DMS153 (cell line): ENCODE measurements at regions not wholly inside any gene's neighbourhood (a gene's known extent, or its start where the extent isn't known, plus 50 kb on each side); places are given as distances from the start of the nearest gene placed in this dataset.

Experiments used
- DNase-seq: peaks from one replicate; lab custom pipeline; 2025; lab: John Stamatoyannopoulos, UW

DNA sequence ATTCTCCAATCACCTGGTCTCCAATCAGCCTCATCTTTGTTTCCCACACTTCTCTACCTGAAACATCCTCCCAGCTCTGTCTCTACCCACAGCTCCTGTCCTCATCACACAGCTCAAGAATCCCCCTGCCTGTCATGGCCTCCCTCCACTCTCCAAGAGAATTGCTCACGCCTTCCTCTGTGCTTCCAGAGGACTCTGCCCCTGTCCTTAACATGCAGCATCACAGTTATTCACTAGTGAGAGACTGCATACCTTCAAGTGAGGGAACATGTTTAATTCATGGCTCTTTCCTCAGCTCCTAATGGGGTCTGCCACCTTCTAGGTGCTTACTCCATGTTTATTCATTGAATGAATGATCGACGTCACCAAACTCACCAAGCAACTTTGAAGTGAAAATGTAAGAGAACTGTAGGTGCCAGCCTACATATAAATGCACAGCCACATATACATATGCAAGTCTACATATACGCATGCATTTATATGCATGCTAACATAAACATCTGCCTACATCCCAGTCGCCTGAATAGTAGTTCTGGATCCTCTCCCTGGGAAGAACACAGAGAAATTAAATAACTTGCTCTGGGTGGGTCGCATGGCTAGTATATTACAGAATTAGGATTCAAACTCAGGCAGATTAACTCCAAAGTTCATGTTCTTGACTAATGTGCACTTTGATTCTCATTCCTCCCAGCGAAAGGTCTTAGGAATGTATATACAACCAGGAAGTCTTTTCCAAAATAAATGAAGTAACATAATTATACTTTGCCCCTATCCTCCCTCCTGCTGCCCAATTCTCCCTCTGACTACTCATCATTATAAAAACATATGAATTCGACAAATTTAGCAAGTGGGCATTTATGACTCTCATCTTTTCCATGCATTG, 295.6 kb downstream of the MAFB start:
- DNase-seq = no peak

DNA sequence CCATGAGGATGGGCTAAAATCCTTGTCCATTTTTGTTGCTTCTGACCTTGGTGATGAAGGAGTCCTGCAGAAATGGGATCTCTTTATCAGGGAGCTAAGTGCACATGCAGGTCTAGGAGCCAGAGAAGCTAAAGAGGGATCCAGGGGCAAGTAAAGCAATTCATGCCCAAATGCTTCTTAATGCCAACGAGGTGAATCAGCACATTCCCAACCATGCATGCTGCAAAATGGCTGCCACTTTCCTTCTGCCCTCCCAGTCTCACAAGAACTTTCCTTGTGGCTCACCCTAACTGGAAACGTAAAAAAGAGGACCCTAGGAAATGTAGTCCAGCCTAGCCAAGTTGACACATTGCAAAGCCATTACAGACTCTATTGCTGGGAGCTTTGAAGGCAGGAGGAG, 298.4 kb downstream of the MAFB start:
- no peak for DNase-seq

DNA sequence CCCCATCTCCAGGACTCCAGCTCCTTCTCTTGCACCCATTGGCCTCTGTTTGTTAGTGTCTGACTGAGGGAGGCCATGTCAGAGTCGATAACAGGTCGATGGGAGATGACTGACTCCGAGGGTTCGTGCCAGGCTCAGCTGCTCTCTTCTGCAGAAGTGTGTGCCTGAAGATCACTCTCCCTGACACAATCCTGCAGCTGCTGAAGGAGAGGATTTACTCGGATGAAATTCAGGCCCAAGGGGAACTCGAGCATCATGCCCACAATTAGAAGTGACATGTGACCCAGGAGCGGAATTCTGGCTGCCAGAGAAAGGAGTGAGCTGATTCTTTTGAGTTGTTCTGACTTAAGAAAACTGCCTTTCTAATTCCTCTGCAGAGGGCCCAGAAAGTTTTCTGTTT, 318.2 kb downstream of the MAFB start:
- no peak for DNase-seq

DNA sequence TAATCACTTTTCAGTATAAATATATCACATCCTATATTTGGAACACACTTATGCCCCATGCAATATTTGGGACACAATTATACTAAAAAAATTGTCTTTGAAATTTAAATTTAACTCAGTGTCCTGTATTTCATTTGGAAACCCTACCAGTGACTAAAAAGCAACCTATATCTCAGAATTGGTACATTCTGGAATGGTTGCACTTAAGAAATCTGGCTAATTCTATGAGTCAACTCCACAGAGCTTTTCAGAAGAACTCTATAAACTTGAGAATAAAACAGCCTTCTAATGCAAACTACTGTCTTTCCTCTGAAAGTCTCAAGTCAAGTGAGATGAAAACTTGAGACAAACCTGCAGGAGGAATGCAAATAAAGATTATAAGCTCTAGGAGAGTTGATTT, 320.2 kb downstream of the MAFB start:
- DNase-seq = no peak

DNA sequence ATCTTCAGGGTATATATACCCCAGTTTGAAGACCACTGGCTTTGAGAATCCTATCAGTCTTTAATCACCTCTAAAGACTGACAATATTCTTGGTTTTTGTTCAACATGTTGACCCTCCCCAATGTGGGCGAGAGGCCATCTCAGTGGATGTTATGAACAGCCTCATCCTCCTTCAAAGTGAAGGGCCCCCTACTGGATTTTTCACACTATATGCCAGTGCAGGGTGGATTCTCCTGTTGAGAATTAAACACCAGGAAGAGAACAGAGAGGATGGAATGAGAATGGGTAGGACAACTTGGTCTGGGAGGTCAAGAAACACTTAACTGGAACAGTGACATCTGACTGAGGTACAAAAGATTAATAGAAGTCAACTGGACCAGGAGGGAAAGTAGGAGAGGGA, 327.1 kb downstream of the MAFB start:
- DNase-seq = no peak

DNA sequence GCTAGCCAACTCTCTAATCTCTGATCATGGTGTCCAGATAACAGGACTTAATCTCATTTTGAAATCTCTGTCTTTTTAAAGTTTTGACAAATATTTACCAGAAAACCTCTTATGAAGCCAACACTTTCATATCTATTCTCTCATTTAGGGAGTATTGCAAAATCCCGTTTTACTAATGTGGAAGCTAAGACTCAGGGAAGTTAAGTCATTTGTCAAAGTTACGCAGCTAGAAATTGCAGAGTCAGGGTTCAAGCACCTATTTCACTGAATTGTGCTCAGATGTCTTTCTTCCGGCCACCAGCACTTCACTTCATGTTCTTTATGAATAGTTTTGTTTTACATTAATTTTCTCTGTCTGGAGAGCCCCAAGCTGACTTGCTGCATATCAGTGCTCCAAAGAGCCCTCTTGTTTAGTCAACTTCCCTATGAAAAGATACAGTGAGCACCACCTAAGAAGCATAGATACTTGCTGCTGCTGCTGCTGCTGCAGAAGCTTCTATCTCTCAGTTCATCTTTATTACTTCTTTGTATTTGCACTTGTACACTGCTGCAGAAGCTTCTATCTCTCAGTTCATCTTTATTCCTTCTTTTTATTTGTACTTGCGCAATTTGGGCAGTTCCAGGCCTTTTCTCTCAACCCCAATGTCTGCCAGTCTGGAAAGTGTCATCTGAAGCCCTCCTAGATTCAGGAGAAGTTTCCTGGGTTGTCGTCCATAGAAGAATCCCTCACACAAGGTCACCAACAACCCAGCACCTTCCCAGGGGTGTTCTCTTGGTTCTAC, 329.7 kb downstream of the MAFB start:
- no peak for DNase-seq

DNA sequence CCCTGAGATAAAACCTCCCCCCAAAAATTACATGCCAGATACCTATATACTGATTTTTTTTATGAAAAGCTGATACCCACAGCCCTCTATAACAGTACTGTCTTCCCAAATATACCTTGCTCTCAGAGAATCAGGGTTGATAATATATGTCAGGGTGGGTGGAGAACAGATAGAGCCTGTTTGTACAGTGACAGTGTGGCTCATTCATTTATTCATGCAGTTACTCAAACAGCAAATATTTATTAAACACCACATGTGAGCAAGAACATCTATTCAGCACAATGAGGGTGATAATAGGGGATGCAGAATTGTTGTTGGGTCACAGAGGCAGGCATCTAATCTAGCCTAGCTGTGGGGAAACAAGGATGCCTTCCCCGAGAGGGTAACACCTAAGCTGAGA, 334.2 kb downstream of the MAFB start:
- no peak for DNase-seq

DNA sequence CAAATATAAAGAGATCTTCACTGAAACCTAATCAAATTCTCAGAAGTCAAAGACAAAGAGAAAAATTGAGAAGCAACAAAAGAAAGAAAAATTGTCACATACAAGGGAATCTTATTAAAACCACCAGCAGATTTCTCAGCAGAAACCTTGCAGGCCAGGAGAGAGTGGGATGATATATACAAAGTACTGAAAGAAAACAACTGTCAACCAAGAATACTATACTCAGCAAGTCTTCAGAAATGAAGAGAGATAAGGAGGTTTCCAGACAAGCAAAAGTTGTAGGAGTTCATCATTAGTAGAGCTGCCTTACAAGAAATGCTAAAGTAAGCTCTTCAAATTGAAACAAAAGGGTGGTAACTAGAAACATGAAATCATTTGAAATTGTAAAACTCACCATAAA, 345.6 kb downstream of the MAFB start:
- DNase-seq = no peak

DNA sequence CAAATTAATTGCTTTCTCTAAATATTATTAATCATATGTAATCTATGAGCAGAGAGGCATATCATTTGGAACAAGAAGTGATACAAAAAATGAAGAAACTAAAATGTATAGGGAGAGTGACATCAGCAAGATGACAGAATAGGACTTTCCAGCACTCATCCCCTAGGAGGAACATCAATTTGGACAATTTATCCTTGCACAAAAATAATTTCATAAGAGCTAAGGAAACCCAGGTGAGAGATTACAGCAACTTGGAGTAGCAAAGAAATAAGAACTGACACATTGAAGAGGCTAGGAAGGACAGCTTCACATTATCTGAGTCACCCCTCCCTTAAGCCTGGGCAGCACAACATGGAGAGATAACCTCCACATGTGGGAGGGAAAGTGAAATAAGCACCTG, 347.5 kb downstream of the MAFB start:
- no peak for DNase-seq

DNA sequence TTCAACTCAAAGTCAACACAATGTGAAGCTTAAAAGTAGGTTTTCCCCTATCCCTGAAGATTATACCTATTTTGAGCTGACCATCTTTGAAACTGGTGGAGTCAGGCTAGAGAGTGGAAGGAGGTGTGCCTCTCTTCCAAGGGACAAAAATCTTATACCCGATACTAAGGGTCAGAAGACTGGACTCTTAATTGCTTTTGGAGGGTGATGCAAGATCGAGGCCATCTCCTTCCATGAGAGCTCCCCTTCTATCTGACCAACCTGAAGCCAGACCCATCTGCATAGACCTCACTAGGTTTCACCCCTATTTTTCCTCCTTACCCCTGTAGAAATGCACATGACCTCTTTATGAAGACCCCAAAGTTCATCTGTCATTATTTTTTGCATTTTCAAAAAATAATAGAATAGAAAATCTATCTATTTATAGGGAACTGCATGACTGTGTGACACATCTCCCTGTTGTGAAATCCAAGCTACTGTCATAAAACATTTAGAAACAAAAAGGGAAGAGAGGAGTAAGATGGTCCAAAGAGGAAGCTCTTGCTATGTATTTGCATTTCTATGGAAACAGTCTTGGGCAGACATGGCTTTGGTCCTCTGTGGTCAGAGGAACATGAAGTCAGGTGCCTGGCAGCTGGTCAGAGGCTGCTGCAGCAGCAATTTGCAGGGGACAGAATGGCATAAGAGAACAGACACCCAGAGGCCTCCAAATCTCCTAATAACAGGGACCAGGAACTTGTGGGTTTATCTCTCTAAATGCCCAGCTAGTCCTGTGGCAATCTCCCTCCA, 349.2 kb downstream of the MAFB start:
- DNase-seq = no peak

DNA sequence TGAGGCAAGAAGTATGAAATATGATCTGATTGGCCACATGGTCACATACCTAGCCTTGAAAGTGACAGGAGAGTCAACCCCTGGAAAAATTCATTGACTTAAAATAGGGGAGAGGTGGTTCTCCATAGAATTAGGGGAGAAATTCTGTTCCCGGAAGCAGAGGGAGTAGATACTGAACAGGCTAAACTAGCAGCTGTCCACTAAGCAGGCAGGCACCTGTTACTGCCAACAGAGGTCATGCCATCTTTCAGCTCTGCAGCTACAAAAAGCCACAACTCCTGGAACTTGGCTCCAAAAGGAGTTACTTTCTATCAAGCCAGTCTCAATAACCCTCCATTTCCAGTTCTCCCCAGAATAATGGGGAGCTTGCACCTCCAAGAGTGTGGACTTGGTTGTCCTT, 352.5 kb downstream of the MAFB start:
- DNase-seq = no peak

DNA sequence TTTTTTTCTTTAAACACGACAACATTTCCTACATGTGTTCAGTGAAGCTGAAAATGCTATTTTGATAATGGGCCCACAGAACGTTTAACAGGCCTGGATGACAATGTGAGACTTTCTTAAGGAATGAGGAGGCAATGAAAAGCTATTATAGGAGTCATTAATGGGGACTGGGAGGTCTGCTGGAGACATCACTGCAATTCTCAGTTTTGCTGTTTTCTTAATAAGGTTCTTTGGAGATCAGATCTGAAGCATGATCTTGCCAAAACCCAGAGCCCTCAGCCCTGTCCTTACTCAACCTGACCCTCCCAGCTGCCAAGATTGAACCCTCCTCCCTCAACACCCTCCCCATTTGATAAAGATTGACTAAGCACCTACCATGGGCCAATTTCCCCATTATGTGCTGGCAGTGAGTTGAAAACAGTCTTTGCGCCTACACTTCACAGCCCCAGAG, 353.1 kb downstream of the MAFB start:
- DNase-seq = no peak

DNA sequence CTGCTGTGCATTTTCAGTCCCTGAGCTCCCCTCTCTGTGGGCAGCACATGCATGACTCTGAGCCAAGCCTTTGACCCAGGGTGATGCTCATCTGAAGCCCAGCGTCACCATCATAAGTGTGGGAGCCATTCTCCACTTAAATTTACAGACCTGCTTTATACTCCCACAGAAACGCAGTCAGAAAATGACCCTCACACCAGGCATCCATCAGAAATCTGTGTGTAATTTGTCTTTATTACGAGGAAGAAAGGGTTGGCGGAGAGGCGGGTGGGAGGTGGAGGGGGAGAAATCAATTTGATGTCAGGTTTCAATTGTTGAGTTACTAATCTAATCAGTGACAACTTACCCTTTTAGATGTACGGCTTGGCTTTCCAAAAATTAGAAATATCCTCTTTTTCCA, 353.6 kb downstream of the MAFB start:
- no peak for DNase-seq

DNA sequence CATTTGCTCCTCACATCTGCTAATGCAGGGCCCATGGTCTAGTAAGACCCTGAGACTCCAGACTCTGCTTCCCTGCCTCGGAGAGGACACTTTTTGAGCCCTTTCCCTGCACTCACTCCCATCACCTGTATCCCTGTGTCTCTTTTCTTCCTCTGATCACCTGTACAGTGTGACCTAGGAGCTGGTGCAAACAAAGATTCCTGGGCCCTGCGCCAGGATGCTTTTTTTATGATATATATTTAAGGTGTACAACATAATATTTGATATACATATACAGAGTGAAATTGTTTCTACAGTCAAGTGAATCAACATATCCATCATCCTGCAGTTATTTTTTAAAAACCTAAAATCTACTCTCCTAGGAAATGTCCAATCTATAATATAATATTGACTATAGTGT, 355.4 kb downstream of the MAFB start:
- no peak for DNase-seq

DNA sequence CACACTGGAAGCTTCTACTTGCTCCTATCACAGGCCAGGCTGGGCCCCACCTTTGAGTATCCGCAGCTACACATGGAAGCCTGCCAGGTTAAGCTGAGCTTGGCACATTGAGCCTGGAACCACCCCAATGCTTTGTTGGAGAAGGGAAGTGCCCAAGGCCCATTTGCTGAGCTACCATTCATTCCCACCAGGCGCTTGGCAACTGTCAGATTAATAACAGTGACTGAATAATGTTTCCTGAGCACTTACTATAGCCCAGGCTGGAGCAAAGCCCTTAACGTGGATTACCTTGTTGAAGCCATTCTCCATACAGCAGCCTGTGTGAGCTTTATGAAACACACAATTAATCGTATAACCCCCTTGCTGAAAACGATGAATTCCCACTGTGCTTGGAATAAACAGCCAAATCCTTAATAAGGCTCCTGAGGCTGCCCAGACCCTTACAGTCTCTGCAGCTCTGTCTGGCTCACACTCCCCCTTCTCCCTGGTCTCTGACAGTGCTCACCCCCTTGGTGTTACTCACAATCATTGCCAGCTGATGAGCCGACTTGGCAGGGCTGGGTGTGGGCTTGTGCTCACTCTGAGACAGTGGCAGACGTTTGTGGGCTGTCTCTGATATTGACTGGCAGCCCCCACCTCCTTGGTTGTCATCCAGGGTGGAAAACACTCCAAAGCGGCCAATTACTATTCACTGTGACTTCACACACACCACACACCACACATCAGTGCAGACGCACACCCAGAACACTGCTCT, 357.1 kb downstream of the MAFB start:
- no peak for DNase-seq

DNA sequence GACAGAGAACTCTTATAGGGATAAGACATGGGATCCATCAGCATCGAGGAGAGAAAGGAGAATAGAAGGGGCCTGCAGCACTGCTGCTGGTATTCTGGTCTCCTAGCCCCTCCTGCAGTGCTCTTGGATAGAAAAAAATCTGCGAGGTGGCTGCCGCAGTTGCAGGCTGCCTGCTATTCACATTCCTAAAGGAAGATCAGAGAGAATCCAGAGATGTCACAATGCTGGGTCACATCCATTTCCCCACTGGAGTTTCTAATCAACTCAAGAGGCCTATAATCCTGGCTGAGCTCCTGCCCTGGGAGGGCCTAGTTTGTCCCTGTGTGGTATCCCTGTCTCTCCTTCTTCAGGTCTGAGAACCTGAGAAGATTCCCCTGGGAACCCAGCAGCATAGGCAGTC, 357.8 kb downstream of the MAFB start:
- no peak for DNase-seq

DNA sequence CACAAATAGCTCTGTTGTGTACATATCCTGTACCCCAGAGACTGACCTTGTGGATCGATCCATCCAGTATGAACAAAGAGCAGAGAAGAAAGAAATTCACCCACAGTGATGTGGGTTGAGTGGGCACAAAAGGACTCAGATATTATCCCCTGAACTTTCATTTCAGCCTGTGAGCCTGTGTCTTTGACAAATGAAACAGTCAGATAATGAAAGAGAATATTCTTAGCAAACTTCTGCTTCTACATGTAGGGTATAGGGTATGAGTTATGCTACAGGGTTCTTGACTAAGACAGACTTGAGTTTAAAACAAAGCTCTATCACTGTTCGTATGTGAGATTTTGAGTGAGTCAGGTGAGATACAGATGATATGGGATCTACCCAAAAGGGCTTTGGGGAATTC, 359.7 kb downstream of the MAFB start:
- no peak for DNase-seq

DNA sequence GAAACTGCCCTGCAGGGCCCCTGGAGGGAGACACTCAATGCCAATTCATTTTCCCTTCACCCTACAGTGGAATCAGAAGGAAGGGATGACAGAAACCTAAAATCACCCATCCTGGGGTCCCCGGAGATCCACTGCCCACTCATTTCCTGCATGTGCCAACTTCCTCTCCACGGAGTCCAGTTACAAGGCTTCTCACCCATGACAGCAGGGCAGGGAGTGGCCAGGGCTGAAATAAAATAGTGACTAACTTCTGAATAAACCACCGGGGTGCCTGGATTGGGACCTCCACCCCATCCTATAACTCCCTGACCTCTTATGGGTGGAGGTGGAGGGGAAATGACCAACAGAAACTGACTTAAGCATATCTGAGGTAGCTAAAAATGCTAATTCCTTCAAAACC, 362.3 kb downstream of the MAFB start:
- no peak for DNase-seq

DNA sequence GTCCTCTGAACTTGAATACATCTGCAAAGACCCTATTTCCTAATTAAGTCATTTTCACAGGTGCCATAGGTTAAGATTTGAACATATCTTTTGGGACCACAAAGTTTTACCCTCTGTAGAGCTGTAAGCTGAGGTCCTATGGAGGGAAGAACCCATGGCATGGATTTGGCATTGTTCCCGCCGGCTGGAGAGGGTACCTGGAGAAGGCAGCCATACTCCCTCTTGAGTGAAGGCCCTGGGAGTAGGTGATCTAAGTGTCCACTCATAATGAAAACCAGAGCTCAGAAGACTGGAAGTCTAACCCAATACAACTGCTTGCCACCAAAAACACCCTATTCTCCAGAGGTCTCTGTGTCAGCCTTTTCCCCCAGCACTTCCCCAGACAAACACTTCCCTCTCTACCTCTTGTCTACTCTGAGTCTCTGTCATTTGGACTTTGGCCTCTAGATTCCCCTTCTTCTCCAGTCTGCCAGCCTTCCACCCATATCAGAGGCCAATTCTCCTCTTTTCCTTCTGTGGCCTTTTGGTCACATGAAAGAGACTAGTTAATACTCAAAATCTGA, 363.9 kb downstream of the MAFB start:
- no peak for DNase-seq

DNA sequence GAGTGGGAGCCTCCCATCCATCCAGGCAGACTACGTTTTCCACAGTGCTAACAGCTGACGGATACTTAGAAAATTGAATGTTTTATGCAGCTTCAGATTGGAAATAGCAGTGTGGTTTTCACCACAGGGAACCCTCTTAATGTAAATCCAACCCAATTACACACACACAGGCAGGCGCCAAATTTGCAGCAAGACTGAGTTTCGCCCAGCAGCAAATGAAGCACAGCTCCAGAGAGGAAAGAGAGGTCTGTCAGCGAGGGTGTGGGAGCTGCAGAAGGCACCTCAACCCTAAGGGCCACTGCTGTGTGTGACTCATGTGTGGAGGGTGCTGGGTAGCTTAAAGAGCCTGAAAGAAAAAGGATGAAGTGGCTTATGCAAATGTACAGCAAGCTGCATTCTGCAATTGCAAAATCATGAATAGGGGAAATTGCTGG, 365.7 kb downstream of the MAFB start:
- DNase-seq = no peak

DNA sequence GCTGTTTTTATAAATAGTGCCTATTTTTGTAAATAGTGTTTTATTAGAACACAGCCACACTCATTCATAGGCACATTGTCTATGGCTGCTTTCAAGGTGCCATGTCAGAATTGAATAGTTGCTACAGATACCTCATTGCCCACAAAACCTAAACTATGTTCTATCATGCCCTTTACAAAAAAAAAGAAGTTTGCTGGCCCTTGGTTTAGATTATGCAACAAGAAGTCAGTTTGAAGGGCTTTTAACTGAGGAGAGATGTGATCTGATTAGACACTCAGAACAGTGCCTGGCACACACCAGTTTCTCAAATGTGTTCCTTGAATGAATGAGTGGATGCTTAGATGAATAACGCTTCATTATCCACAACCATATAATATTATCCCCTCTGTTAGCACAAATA, 366.1 kb downstream of the MAFB start:
- DNase-seq = no peak
